H9 (cell line): ENCODE measurements at regions not wholly inside any gene's neighbourhood (a gene's known extent, or its start where the extent isn't known, plus 50 kb on each side); places are given as distances from the start of the nearest gene placed in this dataset.

Experiments
- DNase-seq: peaks from one replicate; pipeline ENCODE4 v3.0.0-alpha.2; 2017
- H2AFZ ChIP-seq: one replicate; pipeline ENCODE4 v1.6.1; 2013; ENCODE audit warnings: mild to moderate bottlenecking, low read length, control low read depth, moderate library complexity
- H2AK5ac ChIP-seq: 2 replicates; pipeline ENCODE4 v1.6.1; 2013; ENCODE audit warnings: low read length, control low read depth, mixed read lengths; ENCODE audit not compliant: insufficient read length
- H2BK120ac ChIP-seq: one replicate; pipeline ENCODE4 v1.6.1; 2013; ENCODE audit warnings: low read depth, mild to moderate bottlenecking, low read length, control low read depth, inconsistent platforms; ENCODE audit not compliant: poor library complexity, severe bottlenecking
- H2BK12ac ChIP-seq: 2 replicates; pipeline ENCODE4 v1.6.1; 2013; ENCODE audit warnings: low read length, control low read depth, mixed read lengths, low read depth; ENCODE audit not compliant: insufficient read length
- H2BK15ac ChIP-seq: 2 replicates; pipeline ENCODE4 v1.6.1; 2013; ENCODE audit warnings: low read depth, low read length, control low read depth
- H2BK20ac ChIP-seq: one replicate; pipeline ENCODE4 v1.6.1; 2013; ENCODE audit warnings: low read depth, mild to moderate bottlenecking, low read length, control low read depth, inconsistent platforms; ENCODE audit not compliant: poor library complexity, severe bottlenecking
- H2BK5ac ChIP-seq: 2 replicates; pipeline ENCODE4 v1.6.1; 2013; ENCODE audit warnings: low read length, control low read depth, mixed read lengths; ENCODE audit not compliant: insufficient read length
- H3K14ac ChIP-seq: 2 replicates; pipeline ENCODE4 v1.6.1; 2013; ENCODE audit warnings: low read length, control low read depth; ENCODE audit not compliant: insufficient read depth
- H3K18ac ChIP-seq: 2 replicates; pipeline ENCODE4 v1.6.1; 2013; ENCODE audit warnings: low read depth, mild to moderate bottlenecking, mixed read lengths, low read length, control low read depth; ENCODE audit not compliant: insufficient read length
- H3K23ac ChIP-seq: 2 replicates; pipeline ENCODE4 v1.6.1; 2013; ENCODE audit warnings: low read length, control low read depth, mixed read lengths, low read depth; ENCODE audit not compliant: insufficient read length
- H3K23me2 ChIP-seq: 2 replicates; pipeline ENCODE4 v1.6.1; 2013; ENCODE audit warnings: low read depth, mild to moderate bottlenecking, mixed read lengths, low read length, control low read depth; ENCODE audit not compliant: insufficient read length, poor library complexity, severe bottlenecking
- H3K27ac ChIP-seq: 2 replicates; pipeline ENCODE4 v1.5.1; 2013; ENCODE audit warnings: low read length, control low read depth, mixed read lengths, low read depth; ENCODE audit not compliant: insufficient read length
- H3K27me3 ChIP-seq: 2 replicates; pipeline ENCODE4 v1.6.1; 2013; ENCODE audit warnings: low read length, control low read depth, inconsistent platforms; ENCODE audit not compliant: insufficient read depth
- H3K4ac ChIP-seq: 2 replicates; pipeline ENCODE4 v1.6.1; 2013; ENCODE audit warnings: low read depth, mild to moderate bottlenecking, control low read depth, inconsistent platforms, low read length, moderate library complexity
- H3K4me1 ChIP-seq: 2 replicates; pipeline ENCODE4 v1.6.1; 2013; ENCODE audit warnings: low read length, control low read depth, inconsistent platforms; ENCODE audit not compliant: insufficient read depth
- H3K4me2 ChIP-seq: 2 replicates; pipeline ENCODE4 v1.6.1; 2013; ENCODE audit warnings: low read length, control low read depth, mixed read lengths; ENCODE audit not compliant: insufficient read length, insufficient read depth
- H3K56ac ChIP-seq: 2 replicates; pipeline ENCODE4 v1.6.1; 2013; ENCODE audit warnings: low read depth, mild to moderate bottlenecking, mixed read lengths, low read length, control low read depth; ENCODE audit not compliant: insufficient read length
- H3K79me1 ChIP-seq: 2 replicates; pipeline ENCODE4 v1.6.1; 2013; ENCODE audit warnings: low read depth, mild to moderate bottlenecking, moderate library complexity, low read length, control low read depth, inconsistent platforms; ENCODE audit not compliant: insufficient read depth, poor library complexity, severe bottlenecking
- H3K79me2 ChIP-seq: 2 replicates; pipeline ENCODE4 v1.6.1; 2013; ENCODE audit warnings: low read length, control low read depth, inconsistent platforms; ENCODE audit not compliant: insufficient read depth
- H3K9ac ChIP-seq: 2 replicates; pipeline ENCODE4 v1.6.1; 2013; ENCODE audit warnings: low read length, control low read depth, mixed read lengths; ENCODE audit not compliant: insufficient read length; ENCODE audit errors: extremely low read depth
- H3K9me3 ChIP-seq: one replicate; pipeline ENCODE4 v1.6.1; 2013; ENCODE audit warnings: low read depth, low read length, inconsistent platforms; ENCODE audit not compliant: control insufficient read depth
- H3T11ph ChIP-seq: one replicate; pipeline ENCODE4 v1.6.1; 2013; ENCODE audit warnings: mild to moderate bottlenecking, low read length, control low read depth, inconsistent platforms
- H4K20me1 ChIP-seq: one replicate; pipeline ENCODE4 v1.6.1; 2013; ENCODE audit not compliant: control insufficient read depth, insufficient read length, insufficient read depth
- H4K5ac ChIP-seq: 2 replicates; pipeline ENCODE4 v1.6.1; 2013; ENCODE audit warnings: low read depth, mild to moderate bottlenecking, mixed read lengths, low read length, control low read depth; ENCODE audit not compliant: insufficient read length
- H4K8ac ChIP-seq: replicated peaks from 2 replicates; pipeline ENCODE4 v1.6.1; 2013; ENCODE audit warnings: low read length, control low read depth, mixed read lengths, low read depth; ENCODE audit not compliant: insufficient read length
- H4K91ac ChIP-seq: 2 replicates; pipeline ENCODE4 v1.6.1; 2013; ENCODE audit warnings: low read depth, mild to moderate bottlenecking, moderate library complexity, mixed read lengths, low read length, control low read depth; ENCODE audit not compliant: insufficient read length
- H3K27ac Mint-ChIP-seq, 3 experiments: 2 replicates in 2 of 3; 3 replicates in 1 of 3; pipeline ENCODE4 v1.8.0; 2020 to 2021; ENCODE audit warnings: mixed read lengths in 3 of 3, mild to moderate bottlenecking in 1 of 3, moderate library complexity in 1 of 3
- H3K27me3 Mint-ChIP-seq: 2 replicates; pipeline ENCODE4 v1.8.0; 2021; ENCODE audit warnings: low read depth, mild to moderate bottlenecking, moderate library complexity, mixed read lengths
- H3K36me3 Mint-ChIP-seq, 3 experiments: 2 replicates in 2 of 3; 3 replicates in 1 of 3; pipeline ENCODE4 v1.8.0; 2020 to 2021; ENCODE audit warnings: low read depth in 3 of 3, mixed read lengths in 3 of 3; ENCODE audit not compliant: insufficient read depth in 1 of 3
- H3K4me1 Mint-ChIP-seq, 2 experiments: 2 replicates each; pipeline ENCODE4 v1.8.0; 2020; ENCODE audit warnings: mixed read lengths in 2 of 2
- H3K4me3 Mint-ChIP-seq, 2 experiments: 2 replicates in 1 of 2; 3 replicates in 1 of 2; pipeline ENCODE4 v1.8.0; 2020 to 2021; ENCODE audit warnings: mild to moderate bottlenecking in 2 of 2, mixed read lengths in 2 of 2, moderate library complexity in 1 of 2
- H3K9me3 Mint-ChIP-seq, 2 experiments: 2 replicates in 1 of 2; 3 replicates in 1 of 2; pipeline ENCODE4 v1.8.0; 2020; ENCODE audit warnings: mild to moderate bottlenecking in 2 of 2, mixed read lengths in 2 of 2, moderate library complexity in 1 of 2
- WGBS: extraction: QIAGEN DNeasy Blood & Tissue Kit; methylation state at CpG from one replicate; pipeline ENCODE4 v1.1.7; 2013; ENCODE audit warnings: missing lambda C conversion rate, low lambda C conversion rate, mixed read lengths; ENCODE audit not compliant: insufficient read length; ENCODE audit errors: extremely low coverage; 5-methylcytosine and 5-hydroxymethylcytosine counted together
- TF ChIP-seq, protein P1 (sequence below): fragments of 200-600 bp; sonication (generic); conservative IDR thresholded peaks from 3 replicates; pipeline ENCODE4 v1.8.0; 2021; ENCODE audit warnings: antibody characterized with exemption, mild to moderate bottlenecking

DNA sequence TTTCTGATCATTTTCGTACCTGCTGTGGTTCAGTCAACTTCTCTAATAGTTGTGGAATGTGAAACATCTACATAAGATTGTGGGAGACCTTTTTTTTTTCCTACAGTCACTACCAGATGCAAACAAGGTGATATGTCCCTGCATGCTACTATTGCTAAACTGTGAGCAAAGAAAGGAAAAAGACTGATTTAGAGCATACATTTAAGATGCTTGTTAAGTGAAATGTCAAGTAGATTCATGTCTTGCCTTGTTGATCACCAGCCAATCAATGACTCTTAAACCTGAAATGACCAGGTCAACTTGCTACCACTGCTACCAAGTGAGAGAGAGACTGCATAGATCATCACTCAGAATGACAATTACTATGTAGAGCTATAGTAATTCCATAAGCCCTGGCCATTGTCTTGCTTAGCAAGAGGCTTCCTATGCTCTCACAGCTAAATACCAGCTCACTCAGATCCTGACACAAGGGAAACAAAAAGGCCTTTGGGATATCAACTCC is 84.3 kb upstream of the SKAP2 start:
- Histone ChIP-seq H2BK120ac (no peak overlapping the region), H4K5ac (no peak overlapping the region), H3K27me3 (no peaks in the 10 kb centered on the region), H2BK12ac (no peak overlapping the region), H4K91ac (no peak overlapping the region), H3K4me2 (peak overlapping the region; percentile 39), H3K23me2 (no peaks in the 10 kb centered on the region), H2AFZ (no peak overlapping the region), H2AK5ac (no peak overlapping the region), H3T11ph (peak overlapping the region; percentile 5), H2BK20ac (no peak overlapping the region), H3K27ac (peak overlapping the region; percentile 97), H4K8ac (no peak overlapping the region), H3K23ac (no peak overlapping the region), H3K18ac (no peak overlapping the region), H3K4me1 (peaks cover 3% of the 10 kb centered on the region; the same call in 1 of the 2 replicates), H3K9me3 (no peaks in the 10 kb centered on the region), H2BK15ac (no peak overlapping the region), H4K20me1 (no peaks in the 10 kb centered on the region), H3K14ac (no peak overlapping the region), H3K79me2 (no peaks in the 10 kb centered on the region), H3K56ac (no peak overlapping the region), H3K9ac (no peak overlapping the region), H2BK5ac (no peak overlapping the region), H3K79me1 (no peaks in the 10 kb centered on the region), H3K4ac (no peak overlapping the region)
- TF ChIP-seq, protein P1, sequence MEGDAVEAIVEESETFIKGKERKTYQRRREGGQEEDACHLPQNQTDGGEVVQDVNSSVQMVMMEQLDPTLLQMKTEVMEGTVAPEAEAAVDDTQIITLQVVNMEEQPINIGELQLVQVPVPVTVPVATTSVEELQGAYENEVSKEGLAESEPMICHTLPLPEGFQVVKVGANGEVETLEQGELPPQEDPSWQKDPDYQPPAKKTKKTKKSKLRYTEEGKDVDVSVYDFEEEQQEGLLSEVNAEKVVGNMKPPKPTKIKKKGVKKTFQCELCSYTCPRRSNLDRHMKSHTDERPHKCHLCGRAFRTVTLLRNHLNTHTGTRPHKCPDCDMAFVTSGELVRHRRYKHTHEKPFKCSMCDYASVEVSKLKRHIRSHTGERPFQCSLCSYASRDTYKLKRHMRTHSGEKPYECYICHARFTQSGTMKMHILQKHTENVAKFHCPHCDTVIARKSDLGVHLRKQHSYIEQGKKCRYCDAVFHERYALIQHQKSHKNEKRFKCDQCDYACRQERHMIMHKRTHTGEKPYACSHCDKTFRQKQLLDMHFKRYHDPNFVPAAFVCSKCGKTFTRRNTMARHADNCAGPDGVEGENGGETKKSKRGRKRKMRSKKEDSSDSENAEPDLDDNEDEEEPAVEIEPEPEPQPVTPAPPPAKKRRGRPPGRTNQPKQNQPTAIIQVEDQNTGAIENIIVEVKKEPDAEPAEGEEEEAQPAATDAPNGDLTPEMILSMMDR, result no peak
- no CpG with 5 or more reads among the region's 1 CpG for WGBS
- Mint-ChIP-seq H3K27me3 (peaks cover 1% of the 10 kb centered on the region), H3K27ac (peak overlapping the region; percentile 69 to 99 (median 98)), H3K4me1 (peaks cover 67 to 69% of the 10 kb centered on the region in 2 experiments), H3K4me3 (peak overlapping the region; percentile 10 to 18; a peak in 4 of 5 replicates), H3K36me3 (no peaks in the 10 kb centered on the region), H3K9me3 (no peaks in the 10 kb centered on the region)
- peak; percentile 60 for DNase-seq
